Suprapubic skin (tissue), 4 donors: ENCODE measurements at regions not wholly inside any gene's neighbourhood (a gene's known extent, or its start where the extent isn't known, plus 50 kb on each side); places are given as distances from the start of the nearest gene placed in this dataset.

Source experiments
- DNase-seq, 2 donors: peaks; one replicate each; pipeline ENCODE4 v3.0.0-alpha.2; 2019; ENCODE audit warnings: low spot score in 2 of 2
- H3K27ac ChIP-seq: fragments of 200-600 bp; sonication (generic); one replicate; pipeline ENCODE4 v1.5.1; 2019
- H3K27me3 ChIP-seq: fragments of 200-600 bp; sonication (generic); one replicate; pipeline ENCODE4 v1.5.1; 2019
- H3K36me3 ChIP-seq: fragments of 200-600 bp; sonication (generic); one replicate; pipeline ENCODE4 v1.5.1; 2019
- H3K4me1 ChIP-seq: fragments of 200-600 bp; sonication (generic); one replicate; pipeline ENCODE4 v1.5.1; 2019
- H3K4me3 ChIP-seq: fragments of 200-600 bp; sonication (generic); one replicate; pipeline ENCODE4 v1.5.1; 2019; ENCODE audit warnings: mild to moderate bottlenecking
- H3K9me3 ChIP-seq: fragments of 200-600 bp; sonication (generic); one replicate; pipeline ENCODE4 v1.5.1; 2019
- EP300 ChIP-seq: sonication (generic); formaldehyde crosslinking; IDR thresholded peaks from one replicate; pipeline ENCODE4 v1.6.1; 2017; ENCODE audit warnings: antibody characterized with exemption
- POLR2A ChIP-seq, 2 donors: fragments of 450-650 bp; IDR thresholded peaks; one replicate each; pipeline ENCODE4 v1.6.1; 2017; ENCODE audit warnings: antibody characterized with exemption in 2 of 2, mild to moderate bottlenecking in 2 of 2, moderate library complexity in 2 of 2
- POLR2AphosphoS5 ChIP-seq, 3 donors: sonication (generic); formaldehyde crosslinking; IDR thresholded peaks; one replicate each; pipeline ENCODE4 v1.6.1; 2017; ENCODE audit warnings: antibody characterized with exemption in 3 of 3
- WGBS: methylation state at CpG from one replicate; pipeline ENCODE4 v1.1.5; 2018; 5-methylcytosine and 5-hydroxymethylcytosine counted together
- TF ChIP-seq, protein P1 (sequence below), 2 donors: fragments of 200-600 bp in 1 of 2; fragments of 450-650 bp in 1 of 2; sonication (generic) in 1 of 2; IDR thresholded peaks; one replicate each; pipeline ENCODE4 v1.5.1; 2016 to 2019; ENCODE audit warnings: antibody characterized with exemption in 2 of 2, mild to moderate bottlenecking in 1 of 2, moderate library complexity in 1 of 2

DNA sequence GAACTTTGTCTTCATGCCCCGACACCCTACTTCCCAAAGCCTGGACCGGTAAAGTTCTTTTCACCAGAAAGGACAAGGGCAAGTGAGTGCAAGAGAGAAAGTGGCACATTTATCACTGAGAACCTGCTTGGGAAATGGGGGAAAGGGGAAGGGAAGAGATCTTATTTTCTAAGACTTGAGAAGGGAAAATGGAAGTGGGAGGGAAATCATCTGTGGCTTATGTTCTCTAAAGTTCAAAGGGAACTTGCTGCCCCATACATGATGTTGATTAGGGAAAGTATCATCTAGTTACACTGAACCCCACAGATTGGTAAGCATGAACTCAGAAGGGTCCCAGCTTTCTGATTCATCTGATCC is 199.5 kb upstream of the LPP start:
- TF ChIP-seq EP300 (no peak), POLR2AphosphoS5 (IDR thresholded peaks at IDR 0.05) (no peak), POLR2A (IDR thresholded peaks at IDR 0.05) (no peak)
- TF ChIP-seq, protein P1, sequence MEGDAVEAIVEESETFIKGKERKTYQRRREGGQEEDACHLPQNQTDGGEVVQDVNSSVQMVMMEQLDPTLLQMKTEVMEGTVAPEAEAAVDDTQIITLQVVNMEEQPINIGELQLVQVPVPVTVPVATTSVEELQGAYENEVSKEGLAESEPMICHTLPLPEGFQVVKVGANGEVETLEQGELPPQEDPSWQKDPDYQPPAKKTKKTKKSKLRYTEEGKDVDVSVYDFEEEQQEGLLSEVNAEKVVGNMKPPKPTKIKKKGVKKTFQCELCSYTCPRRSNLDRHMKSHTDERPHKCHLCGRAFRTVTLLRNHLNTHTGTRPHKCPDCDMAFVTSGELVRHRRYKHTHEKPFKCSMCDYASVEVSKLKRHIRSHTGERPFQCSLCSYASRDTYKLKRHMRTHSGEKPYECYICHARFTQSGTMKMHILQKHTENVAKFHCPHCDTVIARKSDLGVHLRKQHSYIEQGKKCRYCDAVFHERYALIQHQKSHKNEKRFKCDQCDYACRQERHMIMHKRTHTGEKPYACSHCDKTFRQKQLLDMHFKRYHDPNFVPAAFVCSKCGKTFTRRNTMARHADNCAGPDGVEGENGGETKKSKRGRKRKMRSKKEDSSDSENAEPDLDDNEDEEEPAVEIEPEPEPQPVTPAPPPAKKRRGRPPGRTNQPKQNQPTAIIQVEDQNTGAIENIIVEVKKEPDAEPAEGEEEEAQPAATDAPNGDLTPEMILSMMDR (IDR thresholded peaks at IDR 0.05) = no peak
- no peak overlapping the region for H3K4me3 ChIP-seq
- no peaks in the 10 kb centered on the region for H3K27me3 ChIP-seq
- no peak for DNase-seq
- H3K27ac ChIP-seq = peak overlapping the region; percentile 64
- WGBS = 95% methylated on average over 2 of the region's 2 CpGs
- no peaks in the 10 kb centered on the region for H3K9me3 ChIP-seq
- H3K4me1 ChIP-seq = peaks cover 19% of the 10 kb centered on the region
- H3K36me3 ChIP-seq = no peaks in the 10 kb centered on the region

DNA sequence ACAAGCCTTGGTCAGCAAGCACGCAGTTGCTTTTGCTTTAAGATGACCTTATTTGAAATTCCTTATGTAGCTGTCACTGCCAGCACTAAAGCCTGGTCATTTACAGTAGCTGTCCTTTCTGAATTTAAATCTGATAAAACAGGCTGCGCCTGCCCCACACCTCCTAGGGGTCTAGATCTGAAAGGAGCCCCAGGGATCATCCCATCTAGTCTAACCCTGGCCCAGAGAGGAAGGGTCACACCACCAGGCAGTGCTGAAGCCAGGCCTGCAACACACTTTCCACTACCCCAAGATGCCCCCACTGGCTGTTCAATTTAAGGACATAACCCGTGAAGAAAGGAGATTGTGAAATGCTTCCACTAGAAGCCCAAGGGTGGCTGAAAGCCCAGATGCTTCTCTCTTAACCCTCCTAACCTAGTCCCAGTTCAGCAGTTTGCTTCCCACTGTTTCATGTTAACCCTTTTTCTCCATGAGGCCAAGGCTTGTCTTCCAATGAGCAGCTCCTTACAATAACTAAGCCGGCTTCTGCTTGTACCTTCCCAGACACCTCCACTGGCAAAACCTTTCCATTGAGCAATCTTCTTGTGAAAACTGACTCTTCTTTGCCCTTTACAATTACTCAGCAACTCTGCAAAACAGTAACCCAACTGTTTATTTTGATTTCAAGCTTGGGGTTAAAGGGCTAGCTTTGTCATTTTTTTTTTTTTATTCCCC is 198.9 kb upstream of the LPP start:
- H3K27ac ChIP-seq = peak overlapping the region; percentile 64
- no peaks in the 10 kb centered on the region for H3K36me3 ChIP-seq
- H3K4me1 ChIP-seq = peaks cover 19% of the 10 kb centered on the region
- TF ChIP-seq, protein P1 (IDR thresholded peaks at IDR 0.05) = no peak
- no peak for TF ChIP-seq EP300
- TF ChIP-seq POLR2AphosphoS5 (IDR thresholded peaks at IDR 0.05) = peak in 1 of 3 donors; percentile 68
- DNase-seq = no peak
- H3K9me3 ChIP-seq = no peaks in the 10 kb centered on the region
- 66% methylated on average over 4 of the region's 4 CpGs for WGBS
- no peak overlapping the region for H3K4me3 ChIP-seq
- H3K27me3 ChIP-seq = no peaks in the 10 kb centered on the region

DNA sequence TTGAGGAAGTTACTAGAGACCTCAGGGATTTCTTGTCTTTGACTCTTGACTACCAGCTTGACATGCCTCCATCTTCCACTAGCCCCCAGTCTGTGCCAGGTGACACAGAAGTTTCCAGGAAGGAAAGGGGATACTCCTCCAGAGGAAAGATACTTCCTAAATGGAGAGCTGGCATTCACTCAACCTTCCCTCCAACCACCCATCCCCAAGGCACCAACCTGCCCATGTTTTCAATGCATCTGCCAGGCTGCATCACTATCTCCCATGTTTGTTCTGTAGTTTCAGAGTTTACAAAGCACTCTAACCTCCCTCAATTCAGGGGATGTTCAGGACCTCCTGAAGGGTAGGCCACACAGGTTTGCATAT is 198.4 kb upstream of the LPP start:
- no peaks in the 10 kb centered on the region for H3K27me3 ChIP-seq
- H3K36me3 ChIP-seq = no peaks in the 10 kb centered on the region
- no peaks in the 10 kb centered on the region for H3K9me3 ChIP-seq
- no peak for DNase-seq
- peaks cover 19% of the 10 kb centered on the region for H3K4me1 ChIP-seq
- H3K4me3 ChIP-seq = no peak overlapping the region
- H3K27ac ChIP-seq = peak overlapping the region; percentile 64
- TF ChIP-seq EP300 = no peak
- no peak for TF ChIP-seq POLR2A (IDR thresholded peaks at IDR 0.05)
- TF ChIP-seq POLR2AphosphoS5 (IDR thresholded peaks at IDR 0.05) = no peak
- TF ChIP-seq, protein P1 (IDR thresholded peaks at IDR 0.05) = no peak

DNA sequence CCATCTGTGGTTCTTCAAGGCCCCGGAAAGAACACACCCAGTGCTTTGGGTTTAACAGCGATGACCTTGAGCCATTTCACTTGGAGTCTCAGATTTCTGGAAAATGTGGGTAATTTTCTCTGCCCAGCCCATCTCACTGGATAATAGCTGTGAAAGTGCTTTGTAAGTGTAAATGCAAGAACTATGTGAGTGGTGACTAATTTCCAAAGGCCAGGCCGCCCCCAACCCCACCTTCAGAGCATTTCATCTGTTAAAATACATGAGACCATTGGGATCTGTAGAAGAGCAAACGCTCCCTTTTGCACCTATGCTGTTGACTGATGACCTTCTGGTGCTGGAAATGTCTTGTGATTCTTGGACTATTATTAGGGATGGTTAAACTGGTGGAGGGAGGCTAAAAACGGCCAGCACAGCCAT is 196.8 kb upstream of the LPP start:
- no peak overlapping the region for H3K4me3 ChIP-seq
- DNase-seq = no peak
- TF ChIP-seq POLR2AphosphoS5 (IDR thresholded peaks at IDR 0.05) = no peak
- TF ChIP-seq, protein P1 (IDR thresholded peaks at IDR 0.05) = no peak
- no peak for TF ChIP-seq POLR2A (IDR thresholded peaks at IDR 0.05)
- no peak for TF ChIP-seq EP300
- H3K27me3 ChIP-seq = no peaks in the 10 kb centered on the region
- 80% methylated on average over 5 of the region's 5 CpGs for WGBS
- H3K36me3 ChIP-seq = no peaks in the 10 kb centered on the region
- H3K9me3 ChIP-seq = no peaks in the 10 kb centered on the region
- H3K27ac ChIP-seq = no peak overlapping the region
- peaks cover 19% of the 10 kb centered on the region for H3K4me1 ChIP-seq

DNA sequence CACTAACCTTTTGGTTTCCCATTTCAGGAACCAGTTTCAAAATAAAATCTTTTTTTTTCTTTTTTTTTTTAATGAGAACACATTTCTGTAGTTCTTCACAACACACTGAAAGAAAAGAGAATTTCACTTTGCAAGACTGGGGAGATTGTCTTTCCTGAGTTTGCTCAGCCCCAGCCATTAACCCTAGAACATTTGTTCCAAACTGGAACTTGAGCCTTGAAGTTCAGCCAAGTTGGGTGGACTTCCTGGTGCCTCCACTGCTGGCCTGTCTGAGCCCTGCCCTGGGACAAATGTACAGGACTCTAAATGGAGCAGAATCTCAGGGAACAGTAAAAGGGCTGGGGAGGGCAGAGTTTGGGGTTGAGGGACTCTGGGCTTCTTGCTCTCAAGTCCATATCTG is 196.4 kb upstream of the LPP start:
- no peak for DNase-seq
- no peak for TF ChIP-seq EP300
- TF ChIP-seq, protein P1 (IDR thresholded peaks at IDR 0.05) = no peak
- H3K27ac ChIP-seq = no peak overlapping the region
- no peaks in the 10 kb centered on the region for H3K9me3 ChIP-seq
- no peaks in the 10 kb centered on the region for H3K27me3 ChIP-seq
- peaks cover 19% of the 10 kb centered on the region for H3K4me1 ChIP-seq
- no peak overlapping the region for H3K4me3 ChIP-seq
- H3K36me3 ChIP-seq = no peaks in the 10 kb centered on the region
